H1 (cell line): ENCODE measurements at regions not wholly inside any gene's neighbourhood (a gene's known extent, or its start where the extent isn't known, plus 50 kb on each side); places are given as distances from the start of the nearest gene placed in this dataset.

Experiments
- EZH2 ChIP-seq: fragments of 200-600 bp; sonication (generic); IDR thresholded peaks from 2 replicates; pipeline ENCODE4 v1.7.1; 2012; ENCODE audit warnings: low read depth, mild to moderate bottlenecking, moderate library complexity, low read length, inconsistent platforms; ENCODE audit not compliant: severe bottlenecking
- JUN ChIP-seq: IDR thresholded peaks from 2 replicates; pipeline ENCODE4 v1.6.1; 2011; ENCODE audit warnings: low read depth, mild to moderate bottlenecking, improper control_type of control experiment, low read length
- SIX5 ChIP-seq: IDR thresholded peaks from 2 replicates; pipeline ENCODE4 v1.6.1; 2011; ENCODE audit warnings: mild to moderate bottlenecking, low read depth, low read length
- TF ChIP-seq, protein P1 (sequence below), 3 experiments: IDR thresholded peaks; 1 replicate in 2 of 3; 2 replicates in 1 of 3; pipeline versions ENCODE4 v1.5.1 to v1.6.1; 2011; ENCODE audit warnings: low read length in 3 of 3, mild to moderate bottlenecking in 3 of 3, inconsistent platforms in 2 of 3, low read depth in 1 of 3, moderate library complexity in 1 of 3; ENCODE audit not compliant: insufficient read depth in 1 of 3; ENCODE audit errors: control extremely low read depth in 1 of 3

DNA sequence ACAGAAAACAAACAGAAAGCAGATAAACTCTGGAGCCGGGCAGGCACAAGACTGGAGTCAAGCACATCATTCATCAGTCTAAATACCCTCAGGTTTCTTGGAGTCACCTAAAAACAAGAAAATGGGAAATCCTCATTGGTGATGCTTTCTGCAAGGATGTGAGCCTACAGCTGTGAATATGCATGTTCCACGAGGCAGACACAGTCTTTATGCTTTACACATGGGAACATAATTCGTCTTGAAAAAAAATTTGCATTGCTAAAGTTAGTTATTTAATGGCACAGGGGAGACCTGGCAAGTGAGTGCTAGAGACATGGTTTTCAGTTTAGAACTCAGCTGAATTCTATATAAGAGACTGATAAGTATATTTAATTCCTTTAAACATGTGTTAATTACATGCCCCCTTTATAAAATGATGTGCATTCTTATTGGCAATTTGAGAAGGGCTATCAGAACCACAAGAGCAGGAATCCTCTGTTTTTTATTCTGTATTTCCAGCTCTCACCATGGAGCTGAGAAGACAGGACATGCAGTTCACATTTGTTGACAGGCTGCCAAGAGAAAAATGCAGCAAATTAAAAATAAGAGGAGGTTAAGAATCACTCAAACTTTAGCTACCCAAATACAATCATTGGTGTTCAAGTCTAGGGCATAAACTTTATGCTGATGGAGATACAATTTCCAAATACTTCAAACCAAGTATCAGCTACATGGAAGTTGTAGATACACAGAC is 438.0 kb upstream of the MPDZ start:
- no peak for TF ChIP-seq SIX5
- TF ChIP-seq, protein P1, sequence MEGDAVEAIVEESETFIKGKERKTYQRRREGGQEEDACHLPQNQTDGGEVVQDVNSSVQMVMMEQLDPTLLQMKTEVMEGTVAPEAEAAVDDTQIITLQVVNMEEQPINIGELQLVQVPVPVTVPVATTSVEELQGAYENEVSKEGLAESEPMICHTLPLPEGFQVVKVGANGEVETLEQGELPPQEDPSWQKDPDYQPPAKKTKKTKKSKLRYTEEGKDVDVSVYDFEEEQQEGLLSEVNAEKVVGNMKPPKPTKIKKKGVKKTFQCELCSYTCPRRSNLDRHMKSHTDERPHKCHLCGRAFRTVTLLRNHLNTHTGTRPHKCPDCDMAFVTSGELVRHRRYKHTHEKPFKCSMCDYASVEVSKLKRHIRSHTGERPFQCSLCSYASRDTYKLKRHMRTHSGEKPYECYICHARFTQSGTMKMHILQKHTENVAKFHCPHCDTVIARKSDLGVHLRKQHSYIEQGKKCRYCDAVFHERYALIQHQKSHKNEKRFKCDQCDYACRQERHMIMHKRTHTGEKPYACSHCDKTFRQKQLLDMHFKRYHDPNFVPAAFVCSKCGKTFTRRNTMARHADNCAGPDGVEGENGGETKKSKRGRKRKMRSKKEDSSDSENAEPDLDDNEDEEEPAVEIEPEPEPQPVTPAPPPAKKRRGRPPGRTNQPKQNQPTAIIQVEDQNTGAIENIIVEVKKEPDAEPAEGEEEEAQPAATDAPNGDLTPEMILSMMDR (IDR thresholded peaks at IDR 0.05; ENCODE audit: control extremely low read depth in 1 of 3, insufficient read depth in 1 of 3, low read depth in 1 of 3, low read length in 3 of 3), result no peak
- TF ChIP-seq EZH2, result no peak
- no peak for TF ChIP-seq JUN
